SK-MEL-5 (cell line): ENCODE measurements at regions not wholly inside any gene's neighbourhood (a gene's known extent, or its start where the extent isn't known, plus 50 kb on each side); places are given as distances from the start of the nearest gene placed in this dataset.
"Not testable (repeated sequence)": the region's sequence is repeated elsewhere in the genome, so short reads cannot be mapped to it uniquely, and the experiment has no call there.

ENCODE experiments used
- DNase-seq: peaks from one replicate; pipeline ENCODE4 v3.0.0-alpha.2; 2016; ENCODE audit warnings: low read depth, low spot score
- in situ Hi-C: cut with HindIII; loops from 2 replicates; pipeline ENCODE4 v1.10.0; 2016; ENCODE audit warnings: low sequenced_read_pairs, high pct_unique_total_duplicates, low pct_unique_long_range_greater_than_20kb

GRCh38 chr7:131151034-131151433, 176.6 kb upstream of the MKLN1 start:
- in situ Hi-C loops = no loop called here
- DNase-seq = no peak

GRCh38 chr7:131152766-131153165, 174.9 kb upstream of the MKLN1 start:
- DNase-seq = no peak
- in situ Hi-C loops = no loop called here

GRCh38 chr7:131154380-131154779, 173.3 kb upstream of the MKLN1 start:
- no peak for DNase-seq
- in situ Hi-C loops = no loop called here

GRCh38 chr7:131157530-131158243, 170.0 kb upstream of the MKLN1 start:
- in situ Hi-C loops = no loop called here
- DNase-seq = no peak

GRCh38 chr7:131158244-131158636, 169.4 kb upstream of the MKLN1 start:
- DNase-seq, in situ Hi-C loops: not testable (repeated sequence)

GRCh38 chr7:131159961-131160361, 167.7 kb upstream of the MKLN1 start:
- in situ Hi-C loops = no loop called here
- peak; percentile 57 for DNase-seq

- in situ Hi-C loops = no loop called here
- no peak for DNase-seq
Observed at GRCh38 chr7:131161103-131161502, 166.6 kb upstream of the MKLN1 start.

- in situ Hi-C loops = no loop called here
Observed at GRCh38 chr7:131164025-131164925, 163.4 kb upstream of the MKLN1 start.

GRCh38 chr7:131166066-131166465, 161.6 kb upstream of the MKLN1 start:
- in situ Hi-C loops = no loop called here

More at GRCh38 chr7:131164025-131164925, 163.4 kb upstream of the MKLN1 start:
- DNase-seq = peak; percentile 96

GRCh38 chr7:131170440-131171271, 157.0 kb upstream of the MKLN1 start:
- DNase-seq = no peak
- in situ Hi-C loops = no loop called here

More at GRCh38 chr7:131166066-131166465, 161.6 kb upstream of the MKLN1 start:
- DNase-seq = no peak

GRCh38 chr7:131173145-131173890, 154.4 kb upstream of the MKLN1 start:
- no peak for DNase-seq
- in situ Hi-C loops = no loop called here

GRCh38 chr7:131174391-131174790, 153.3 kb upstream of the MKLN1 start:
- DNase-seq = no peak
- in situ Hi-C loops = no loop called here

GRCh38 chr7:131174855-131175254, 152.8 kb upstream of the MKLN1 start:
- DNase-seq = no peak
- in situ Hi-C loops = no loop called here

GRCh38 chr7:131182446-131183058, 145.1 kb upstream of the MKLN1 start:
- DNase-seq = no peak
- in situ Hi-C loops = no loop called here

- DNase-seq = no peak
- in situ Hi-C loops = no loop called here
Observed at GRCh38 chr7:131183072-131183471, 144.6 kb upstream of the MKLN1 start.

GRCh38 chr7:131183611-131184119, 144.0 kb upstream of the MKLN1 start:
- in situ Hi-C loops = no loop called here
- no peak for DNase-seq

GRCh38 chr7:131186816-131187215, 140.9 kb upstream of the MKLN1 start:
- DNase-seq = no peak
- in situ Hi-C loops = no loop called here
